GM23248 (cell line): ENCODE measurements at regions not wholly inside any gene's neighbourhood (a gene's known extent, or its start where the extent isn't known, plus 50 kb on each side); places are given as distances from the start of the nearest gene placed in this dataset.

Source experiments
- DNase-seq: peaks from one replicate; pipeline ENCODE4 v3.0.0-alpha.2; 2015
- H2AFZ ChIP-seq: fragments of 200-600 bp; sonication (generic); 2 replicates; pipeline ENCODE4 v1.6.1; 2016; ENCODE audit warnings: antibody characterized with exemption
- H3F3A ChIP-seq: fragments of 200-600 bp; sonication (generic); 2 replicates; pipeline ENCODE4 v1.6.1; 2016; ENCODE audit warnings: mild to moderate bottlenecking, antibody characterized with exemption, mixed run types; ENCODE audit not compliant: insufficient read depth
- H3K27ac ChIP-seq: fragments of 200-600 bp; sonication (generic); 2 replicates; pipeline ENCODE4 v1.5.1; 2016; ENCODE audit warnings: mild to moderate bottlenecking
- H3K27me3 ChIP-seq: fragments of 200-600 bp; sonication (generic); replicated peaks from 2 replicates; pipeline ENCODE4 v1.6.1; 2016; ENCODE audit warnings: mild to moderate bottlenecking; ENCODE audit not compliant: insufficient read depth
- H3K36me3 ChIP-seq: fragments of 200-600 bp; sonication (generic); 2 replicates; pipeline ENCODE4 v1.6.1; 2016; ENCODE audit warnings: low read depth, mild to moderate bottlenecking
- H3K4me1 ChIP-seq: fragments of 200-600 bp; sonication (generic); 2 replicates; pipeline ENCODE4 v1.6.1; 2016; ENCODE audit warnings: mild to moderate bottlenecking; ENCODE audit not compliant: insufficient read depth
- H3K4me2 ChIP-seq: fragments of 200-600 bp; sonication (generic); one replicate; pipeline ENCODE4 v1.6.1; 2016; ENCODE audit warnings: mild to moderate bottlenecking; ENCODE audit not compliant: unreplicated experiment
- H3K4me3 ChIP-seq: fragments of 200-600 bp; sonication (generic); 2 replicates; pipeline ENCODE4 v1.5.1; 2016; ENCODE audit warnings: mild to moderate bottlenecking
- H3K79me2 ChIP-seq: fragments of 200-600 bp; sonication (generic); 2 replicates; pipeline ENCODE4 v1.6.1; 2016; ENCODE audit warnings: mild to moderate bottlenecking; ENCODE audit not compliant: insufficient read depth
- H3K9ac ChIP-seq: fragments of 200-600 bp; sonication (generic); 2 replicates; pipeline ENCODE4 v1.6.1; 2016; ENCODE audit warnings: mild to moderate bottlenecking
- H3K9me2 ChIP-seq: fragments of 200-600 bp; sonication (generic); 2 replicates; pipeline ENCODE4 v1.6.1; 2016; ENCODE audit warnings: mixed run types, mild to moderate bottlenecking, moderate library complexity; ENCODE audit not compliant: insufficient read depth
- H3K9me3 ChIP-seq: fragments of 200-600 bp; sonication (generic); one replicate; pipeline ENCODE4 v1.6.1; 2017; ENCODE audit warnings: low read depth
- H4K20me1 ChIP-seq: fragments of 200-600 bp; sonication (generic); 2 replicates; pipeline ENCODE4 v1.6.0; 2016; ENCODE audit not compliant: insufficient read depth
- EZH2 ChIP-seq: fragments of 200-600 bp; sonication (generic); IDR thresholded peaks from 2 replicates; pipeline ENCODE4 v1.6.1; 2018; ENCODE audit warnings: antibody characterized with exemption, mild to moderate bottlenecking; ENCODE audit not compliant: insufficient read depth, poor library complexity, severe bottlenecking
- EZH2phosphoT487 ChIP-seq: fragments of 200-600 bp; sonication (generic); IDR thresholded peaks from 2 replicates; pipeline ENCODE4 v1.6.1; 2018; ENCODE audit warnings: antibody characterized with exemption, moderate library complexity, mild to moderate bottlenecking, low read depth; ENCODE audit not compliant: insufficient read depth
- whole genome bisulfite sequencing, 2 experiments: methylation state at CpG; one replicate each; pipeline ENCODE4 v1.1.6; 2015 to 2017; ENCODE audit warnings: low lambda C conversion rate in 2 of 2, low coverage in 1 of 2; ENCODE audit errors: missing lambda C conversion rate in 2 of 2; 5-methylcytosine and 5-hydroxymethylcytosine counted together
- in situ Hi-C: fragments of 300-500 bp; cut with MboI; formaldehyde crosslinking; loops from 2 replicates; pipeline ENCODE4 v1.15.0; 2020

GRCh38 chr6:91782802-91783201, 1195.9 kb upstream of the MAP3K7 start:
- no peak overlapping the region for H3K4me2 ChIP-seq
- H3K27ac ChIP-seq = no peak overlapping the region
- H2AFZ ChIP-seq = no peak overlapping the region
- H3K36me3 ChIP-seq = no peaks in the 10 kb centered on the region
- no peaks in the 10 kb centered on the region for H3K4me1 ChIP-seq
- DNase-seq = no peak
- H3K9ac ChIP-seq = no peak overlapping the region
- H3K79me2 ChIP-seq = no peaks in the 10 kb centered on the region
- WGBS, 2 experiments = 0 to 11% methylated on average over 2 of the region's 2 CpGs
- no peak for TF ChIP-seq EZH2phosphoT487
- TF ChIP-seq EZH2 = no peak
- in situ Hi-C loops = no loop called here
- no peak overlapping the region for H3K4me3 ChIP-seq
- no peaks in the 10 kb centered on the region for H3K9me2 ChIP-seq
- no peaks in the 10 kb centered on the region for H3K27me3 ChIP-seq
- H4K20me1 ChIP-seq = no peaks in the 10 kb centered on the region
- no peaks in the 10 kb centered on the region for H3K9me3 ChIP-seq
- no peaks in the 10 kb centered on the region for H3F3A ChIP-seq

GRCh38 chr6:91781946-91782345, 1195.1 kb upstream of the MAP3K7 start:
- H3K36me3 ChIP-seq = no peaks in the 10 kb centered on the region
- H3K27me3 ChIP-seq = no peaks in the 10 kb centered on the region
- no peaks in the 10 kb centered on the region for H3K9me3 ChIP-seq
- no peak overlapping the region for H3K9ac ChIP-seq
- no peak overlapping the region for H3K27ac ChIP-seq
- no peaks in the 10 kb centered on the region for H3F3A ChIP-seq
- 3% methylated on average over 3 of the region's 3 CpGs for WGBS, 2 experiments
- H3K9me2 ChIP-seq = no peaks in the 10 kb centered on the region
- in situ Hi-C loops = no loop called here
- DNase-seq = no peak
- H3K4me1 ChIP-seq = no peaks in the 10 kb centered on the region
- H2AFZ ChIP-seq = no peak overlapping the region
- no peak overlapping the region for H3K4me2 ChIP-seq
- TF ChIP-seq EZH2phosphoT487 (no peak), EZH2 (no peak)
- H3K79me2 ChIP-seq = no peaks in the 10 kb centered on the region
- H4K20me1 ChIP-seq = no peaks in the 10 kb centered on the region
- no peak overlapping the region for H3K4me3 ChIP-seq

- WGBS, 2 experiments = 29 to 34% methylated on average over 2 of the region's 2 CpGs
- no peaks in the 10 kb centered on the region for H3K27me3 ChIP-seq
- no peak overlapping the region for H3K4me2 ChIP-seq
- no peaks in the 10 kb centered on the region for H3F3A ChIP-seq
- no peak overlapping the region for H3K27ac ChIP-seq
- no peaks in the 10 kb centered on the region for H3K4me1 ChIP-seq
- TF ChIP-seq EZH2phosphoT487 (no peak), EZH2 (no peak)
- no peak overlapping the region for H3K4me3 ChIP-seq
- no peak overlapping the region for H3K9ac ChIP-seq
- H3K9me3 ChIP-seq = no peaks in the 10 kb centered on the region
- H3K9me2 ChIP-seq = no peaks in the 10 kb centered on the region
- no peaks in the 10 kb centered on the region for H4K20me1 ChIP-seq
- in situ Hi-C loops = no loop called here
- no peaks in the 10 kb centered on the region for H3K36me3 ChIP-seq
- H2AFZ ChIP-seq = no peak overlapping the region
- no peak for DNase-seq
- H3K79me2 ChIP-seq = no peaks in the 10 kb centered on the region
Measured at GRCh38 chr6:91780270-91780669, 1193.4 kb upstream of the MAP3K7 start.

GRCh38 chr6:91761621-91762020, 1174.7 kb upstream of the MAP3K7 start:
- Histone ChIP-seq H3K36me3 (no peaks in the 10 kb centered on the region), H3K4me2 (no peak overlapping the region), H3K27me3 (no peaks in the 10 kb centered on the region), H3F3A (no peaks in the 10 kb centered on the region), H4K20me1 (no peaks in the 10 kb centered on the region), H3K27ac (no peak overlapping the region), H3K9me3 (peaks cover 3% of the 10 kb centered on the region), H3K4me1 (no peaks in the 10 kb centered on the region), H3K9me2 (no peaks in the 10 kb centered on the region), H3K9ac (no peak overlapping the region), H3K79me2 (no peaks in the 10 kb centered on the region), H2AFZ (no peak overlapping the region), H3K4me3 (no peak overlapping the region)
- no peak for DNase-seq
- no peak for TF ChIP-seq EZH2phosphoT487
- TF ChIP-seq EZH2 = no peak
- in situ Hi-C loops = no loop called here
- 0% methylated on average over 1 of the region's 1 CpG for WGBS, 2 experiments

GRCh38 chr6:91754691-91755090, 1167.8 kb upstream of the MAP3K7 start:
- Histone ChIP-seq H3K27ac (no peak overlapping the region), H3K4me2 (no peak overlapping the region), H3K36me3 (no peaks in the 10 kb centered on the region), H3K79me2 (no peaks in the 10 kb centered on the region), H2AFZ (no peak overlapping the region), H3K4me1 (no peaks in the 10 kb centered on the region), H4K20me1 (no peaks in the 10 kb centered on the region), H3F3A (no peaks in the 10 kb centered on the region), H3K9ac (no peak overlapping the region), H3K27me3 (no peaks in the 10 kb centered on the region), H3K4me3 (no peak overlapping the region), H3K9me3 (no peaks in the 10 kb centered on the region), H3K9me2 (no peaks in the 10 kb centered on the region)
- 0 to 13% methylated on average over 1 of the region's 1 CpG for WGBS, 2 experiments
- no peak for DNase-seq
- TF ChIP-seq EZH2phosphoT487 (no peak), EZH2 (no peak)
- in situ Hi-C loops = no loop called here
